HG02885 (cell line): ENCODE measurements at regions not wholly inside any gene's neighbourhood (a gene's known extent, or its start where the extent isn't known, plus 50 kb on each side); places are given as distances from the start of the nearest gene placed in this dataset.
"Not testable (repeated sequence)": the region's sequence is repeated elsewhere in the genome, so short reads cannot be mapped to it uniquely, and the experiment has no call there.

Experiments used
- ATAC-seq: cut with Tn5 transposase; IDR thresholded peaks from one replicate; pipeline ENCODE4 v1.9.1; 2021; ENCODE audit warnings: mild to moderate bottlenecking; ENCODE audit not compliant: unreplicated experiment, poor library complexity

DNA sequence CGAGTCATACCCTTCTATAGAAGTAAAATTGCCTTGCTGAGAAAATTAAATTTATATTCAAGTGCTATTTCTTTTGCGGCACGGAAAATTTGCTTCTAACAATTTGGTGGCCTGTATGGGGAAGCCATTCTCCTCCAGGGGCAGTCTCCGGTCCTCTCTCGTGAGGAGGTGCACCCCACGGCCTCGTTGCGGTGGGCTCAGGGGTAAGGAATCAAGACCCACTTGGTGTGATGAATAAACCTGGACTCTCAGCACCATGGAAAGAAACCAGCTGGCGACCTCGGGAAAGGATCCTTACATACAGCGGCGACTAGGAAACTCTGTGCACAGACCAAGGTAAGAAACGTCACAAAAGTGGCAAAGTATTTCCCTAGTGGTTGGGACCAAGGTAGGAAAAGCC, 252.9 kb downstream of the DPY19L2 start:
- ATAC-seq, result no peak

DNA sequence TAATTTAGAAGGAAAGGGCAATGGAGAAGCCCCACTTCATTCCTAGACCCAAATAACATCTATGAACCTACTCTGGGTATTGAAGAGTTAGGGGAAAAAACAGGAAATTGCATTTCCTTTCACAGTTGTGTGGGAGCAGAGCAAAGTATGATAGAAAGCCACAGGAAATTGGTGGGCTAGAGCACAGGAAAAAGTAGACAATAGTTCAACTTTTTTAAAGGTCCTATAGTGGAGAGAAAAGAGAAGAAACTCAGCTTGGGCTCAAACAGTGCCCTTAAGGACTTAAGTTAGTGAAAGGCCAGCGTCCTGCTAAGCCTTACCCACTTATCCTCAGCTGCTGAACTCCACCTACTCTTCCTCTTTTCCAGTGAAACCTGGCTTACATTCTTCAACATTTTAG, 258.1 kb downstream of the DPY19L2 start:
- ATAC-seq, result no peak

DNA sequence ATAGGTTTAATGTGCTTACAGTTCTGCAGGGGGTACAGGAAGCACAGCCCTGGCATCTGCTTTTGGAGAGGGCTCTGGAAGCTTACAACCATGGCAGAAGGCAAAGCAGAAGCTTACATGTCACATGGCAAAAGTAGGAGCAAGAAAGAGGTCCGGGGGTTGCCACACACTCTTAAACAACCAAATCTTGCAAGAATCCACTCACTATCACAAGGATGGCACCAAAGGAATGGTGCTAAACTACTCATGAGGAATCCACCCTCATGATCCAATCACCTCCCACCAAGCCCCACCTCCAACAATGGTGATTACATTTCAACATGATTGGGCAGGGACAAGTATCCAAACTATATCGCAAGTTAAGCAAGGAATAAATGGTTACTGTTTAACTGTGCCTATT, 255.8 kb upstream of the AVPR1A start:
- no peak for ATAC-seq

DNA sequence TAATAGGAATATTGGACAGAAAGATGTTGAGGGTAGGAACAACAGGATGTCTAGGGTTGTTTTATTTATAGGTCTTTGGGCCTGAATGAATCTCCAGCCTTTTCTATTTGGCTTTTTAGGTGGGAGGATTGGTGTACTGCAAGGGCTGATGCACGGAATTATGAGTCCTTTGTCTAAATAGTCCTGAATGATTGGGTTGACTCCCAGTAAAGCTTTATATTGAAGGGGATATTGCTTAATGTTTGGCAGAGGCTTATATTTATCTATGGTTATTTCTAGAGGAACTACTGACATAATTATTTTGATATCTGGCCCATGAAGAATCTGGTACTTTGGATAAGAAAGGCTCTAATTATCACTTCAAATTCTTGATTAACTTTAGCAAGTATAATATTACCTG, 253.6 kb upstream of the AVPR1A start:
- no peak for ATAC-seq

DNA sequence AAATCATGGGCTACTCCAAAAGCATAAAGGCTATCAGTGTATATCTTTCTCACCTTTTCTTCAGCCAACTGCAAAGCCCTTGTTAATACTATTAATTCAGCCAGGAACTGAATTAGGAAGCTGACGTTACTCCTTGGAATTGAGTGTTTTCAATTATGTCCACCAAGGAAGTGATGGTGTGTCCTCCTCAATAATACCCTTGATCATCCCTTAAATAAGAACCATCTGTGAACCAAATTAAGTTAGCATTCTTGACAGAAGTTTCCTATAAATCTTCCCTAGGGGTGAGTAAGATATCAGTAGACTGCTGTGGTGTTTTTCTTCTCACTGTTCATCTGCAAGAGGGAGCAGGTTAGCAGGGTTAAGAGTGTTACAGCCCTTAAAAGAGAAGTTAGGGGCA, 252.3 kb upstream of the AVPR1A start:
- ATAC-seq, result no peak

DNA sequence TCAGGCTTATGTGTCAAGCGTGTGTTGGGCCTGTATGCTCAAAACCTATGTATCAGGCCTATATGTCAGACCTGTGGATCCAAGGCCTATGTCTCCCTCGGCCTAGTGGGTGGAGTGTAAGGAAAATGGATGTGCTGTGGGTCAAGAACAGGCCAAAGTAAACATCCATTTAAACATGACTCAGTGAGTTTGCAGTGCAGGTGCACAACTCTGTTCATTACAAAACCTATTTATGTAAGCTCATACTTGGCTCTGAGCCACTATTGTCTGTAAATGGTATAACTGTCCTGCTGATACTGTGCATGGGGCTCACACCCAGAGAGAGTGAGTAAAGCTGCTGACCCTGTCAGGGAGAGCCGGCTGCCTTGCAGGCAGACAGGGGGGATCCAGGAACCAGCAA, 249.7 kb upstream of the AVPR1A start:
- no peak for ATAC-seq

DNA sequence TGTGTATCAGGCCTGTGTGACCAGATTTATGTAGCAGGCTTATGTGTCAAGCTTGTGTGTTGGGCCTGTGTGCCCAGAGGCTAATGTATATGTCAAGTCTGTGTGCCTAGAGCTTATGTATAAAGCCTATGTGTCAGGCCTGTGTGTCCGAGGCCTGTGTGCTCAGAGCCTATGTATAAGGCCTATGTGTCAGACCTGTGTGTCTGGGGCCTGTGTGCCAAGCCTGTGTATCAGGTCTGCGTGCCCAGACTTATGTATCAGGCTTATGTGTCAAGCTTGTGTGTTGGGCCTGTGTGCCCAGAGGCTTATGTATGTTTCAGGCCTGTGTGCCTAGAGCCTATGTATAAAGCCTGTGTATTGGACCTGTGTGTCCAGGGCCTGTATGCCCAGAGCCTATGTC, 249.3 kb upstream of the AVPR1A start:
- no peak for ATAC-seq

DNA sequence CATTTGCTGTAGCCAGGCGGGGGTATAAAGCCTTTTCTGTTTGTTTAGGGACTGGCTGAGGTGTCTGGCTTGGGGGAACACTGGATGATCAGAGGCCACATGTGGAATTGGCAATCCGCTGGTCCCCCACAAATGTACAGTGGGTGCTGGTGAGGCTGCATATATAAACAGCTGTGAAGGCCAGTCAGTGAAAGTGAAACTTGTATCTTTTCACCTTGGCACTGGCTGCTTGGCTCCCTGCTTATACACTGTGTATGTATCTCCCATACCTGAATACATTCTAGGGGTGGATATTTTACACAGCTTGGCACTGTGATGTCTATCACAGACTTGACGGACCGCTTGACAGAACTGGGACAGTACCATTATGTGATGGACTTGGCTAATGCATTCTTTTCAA, 246.8 kb upstream of the AVPR1A start:
- no peak for ATAC-seq

DNA sequence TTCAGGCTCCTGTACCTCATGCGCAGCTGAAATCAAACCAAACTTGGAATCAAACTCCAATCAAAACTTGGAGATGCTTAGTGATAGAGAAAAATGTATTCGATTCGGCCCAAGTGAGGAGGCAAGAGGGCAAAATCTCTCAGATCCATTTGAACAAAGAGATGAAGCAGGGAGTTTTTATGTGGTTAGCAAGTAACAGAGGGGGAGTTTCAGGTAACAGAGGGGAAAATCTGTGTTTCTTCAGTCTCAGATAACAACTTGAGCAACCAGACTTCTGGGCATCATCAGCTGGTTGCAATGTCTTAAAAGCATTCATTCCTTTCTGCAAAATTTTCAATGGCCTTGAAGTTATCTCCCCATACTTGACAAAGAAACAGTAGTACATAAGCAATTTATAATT, 245.1 kb upstream of the AVPR1A start:
- no peak for ATAC-seq

DNA sequence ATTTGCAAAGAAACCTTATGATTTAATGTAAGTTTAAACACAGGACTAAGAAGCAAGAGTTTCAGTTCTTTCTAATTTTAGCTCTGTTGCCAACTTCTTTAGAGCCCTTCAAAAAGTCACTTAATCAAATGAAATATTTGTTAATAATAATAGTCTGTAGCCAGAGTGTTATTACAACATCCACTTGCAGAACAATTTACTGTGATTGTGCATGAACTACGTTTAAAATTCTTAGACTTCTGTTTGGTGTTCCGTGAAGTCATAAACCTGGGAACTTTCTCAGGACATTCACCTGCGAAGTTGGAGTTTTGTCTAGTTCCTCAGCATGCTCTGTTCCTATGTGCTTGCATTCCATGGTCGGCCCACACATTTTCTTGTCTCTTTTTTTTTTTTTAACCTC, 244.0 kb upstream of the AVPR1A start:
- ATAC-seq, result no peak

DNA sequence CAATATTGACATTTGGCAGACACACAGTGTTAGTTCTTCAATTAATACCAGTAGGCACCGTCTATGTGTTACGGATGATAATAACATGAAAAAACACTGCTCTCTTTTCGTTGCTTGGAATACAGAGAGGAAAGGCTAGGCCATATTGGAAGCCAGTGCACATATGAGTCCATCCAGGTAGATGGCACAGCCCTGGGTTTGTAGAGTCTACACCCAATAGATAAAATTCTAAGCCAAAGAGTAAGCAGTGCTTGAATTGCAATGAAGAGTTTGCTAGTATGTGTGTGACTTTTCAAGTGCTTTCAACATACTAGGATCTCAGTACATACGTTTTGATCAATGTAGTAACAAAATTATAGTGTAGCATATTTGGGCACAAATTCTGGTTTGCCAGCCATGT, 243.3 kb upstream of the AVPR1A start:
- no peak for ATAC-seq

DNA sequence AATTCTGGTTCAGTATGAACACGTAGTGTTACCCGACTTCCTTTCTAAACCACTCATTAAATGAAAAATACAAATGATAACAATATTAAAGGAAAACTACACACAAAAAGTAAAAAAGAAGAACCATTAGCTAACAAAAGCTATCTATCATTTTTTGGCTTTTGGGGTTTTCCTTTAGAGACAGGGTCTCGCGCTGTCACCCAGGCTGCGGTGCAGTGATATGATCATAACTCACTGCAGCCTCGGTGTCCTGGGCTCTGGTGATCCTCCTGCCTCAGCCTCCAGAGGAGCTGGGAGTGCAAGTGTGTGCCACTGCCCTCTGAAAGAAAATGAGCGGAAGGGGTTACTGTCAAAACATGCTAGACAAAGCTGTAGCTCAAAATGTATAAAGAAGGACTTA, 238.2 kb upstream of the AVPR1A start:
- ATAC-seq, result no peak

DNA sequence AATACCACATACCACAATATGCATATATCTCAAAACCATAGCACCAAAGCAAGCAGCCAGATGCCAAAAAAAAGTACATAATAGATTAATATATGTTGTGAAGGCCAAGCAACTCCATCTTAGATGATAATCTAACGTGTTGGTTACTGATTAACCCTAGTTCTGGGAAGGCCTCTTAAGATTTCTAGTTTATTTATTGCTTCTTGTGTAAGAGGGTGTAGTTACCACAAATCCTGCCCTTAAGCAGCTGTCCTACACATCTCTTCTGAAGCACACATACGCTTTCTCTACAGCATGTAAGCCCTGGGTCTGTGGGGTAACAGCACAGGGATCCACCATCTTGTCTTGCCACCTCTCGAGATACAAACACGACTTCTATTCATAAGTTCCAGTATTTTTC, 236.8 kb upstream of the AVPR1A start:
- ATAC-seq, result no peak

DNA sequence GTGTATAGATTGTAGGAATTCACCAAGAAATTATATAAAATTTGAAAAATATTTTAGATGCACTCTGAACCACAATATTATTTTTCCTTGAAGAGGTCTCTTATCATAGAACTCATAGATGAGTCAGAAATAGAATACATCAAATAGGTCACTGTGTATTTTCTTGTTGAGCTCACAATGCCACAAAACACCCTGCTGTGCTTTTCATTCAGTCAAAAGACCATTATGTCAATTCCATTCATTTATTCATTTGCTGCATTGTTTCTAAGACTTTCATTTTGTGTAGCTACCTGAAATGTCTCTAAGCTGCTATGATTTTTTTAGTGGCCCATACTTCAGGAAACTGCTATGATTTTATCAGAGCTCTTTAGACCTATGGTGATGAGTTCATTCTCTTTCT, 231.9 kb upstream of the AVPR1A start:
- no peak for ATAC-seq

DNA sequence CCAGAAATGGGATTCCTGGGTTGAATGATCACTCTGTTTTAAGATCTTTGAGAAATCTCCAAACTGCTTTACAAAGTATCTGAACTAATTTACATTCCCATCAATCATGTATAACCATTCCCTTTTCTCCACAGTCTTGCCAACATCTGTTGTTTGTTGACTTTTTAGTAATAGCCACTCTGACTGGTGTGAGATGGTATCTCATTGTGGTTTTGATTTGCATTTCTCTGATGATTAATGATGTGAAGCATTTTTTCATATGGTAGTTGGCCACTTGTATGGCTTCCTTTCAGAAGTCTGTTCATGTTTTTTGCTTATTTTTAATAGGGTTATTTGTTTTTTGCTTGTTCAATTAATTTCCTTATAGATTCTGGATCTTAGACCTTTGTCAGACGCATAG, 211.8 kb upstream of the AVPR1A start:
- no peak for ATAC-seq

DNA sequence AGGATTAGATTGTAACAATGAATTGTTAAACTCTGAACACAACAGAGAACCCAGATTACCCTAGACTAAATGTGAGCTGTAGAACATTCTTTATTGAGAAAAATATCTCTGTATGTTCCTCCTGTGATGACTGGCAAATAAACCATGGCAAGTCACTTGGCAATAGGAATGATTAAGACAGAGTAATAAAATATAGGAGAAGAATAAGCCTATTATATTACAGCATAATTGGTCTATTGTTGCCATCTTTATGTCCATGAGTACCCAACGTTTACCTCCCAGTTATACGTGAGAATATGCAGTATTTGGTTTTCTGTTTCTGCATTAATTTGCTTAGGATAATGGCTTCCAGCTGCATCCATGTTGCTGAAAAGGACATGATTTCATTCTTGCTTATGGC, 211.2 kb upstream of the AVPR1A start:
- no peak for ATAC-seq

DNA sequence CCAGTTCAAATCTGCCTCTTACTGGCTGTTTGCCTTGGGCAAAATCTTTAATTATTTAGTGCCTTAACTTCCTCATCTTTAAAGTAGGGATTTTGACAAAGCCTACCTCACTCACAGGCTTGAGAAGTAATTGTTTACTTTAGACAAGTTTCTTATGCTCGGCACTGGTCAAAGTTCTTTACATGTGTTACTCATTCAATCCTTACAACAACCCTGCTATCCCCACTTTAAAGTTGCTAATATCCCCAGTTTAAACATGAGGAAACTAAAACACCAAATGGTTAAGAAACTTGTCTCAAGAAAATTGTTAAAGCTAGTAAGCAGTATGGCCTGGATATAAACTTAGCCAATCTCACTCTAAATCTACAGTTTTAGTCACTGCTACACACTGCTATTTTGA, 204.0 kb upstream of the AVPR1A start:
- no peak for ATAC-seq

DNA sequence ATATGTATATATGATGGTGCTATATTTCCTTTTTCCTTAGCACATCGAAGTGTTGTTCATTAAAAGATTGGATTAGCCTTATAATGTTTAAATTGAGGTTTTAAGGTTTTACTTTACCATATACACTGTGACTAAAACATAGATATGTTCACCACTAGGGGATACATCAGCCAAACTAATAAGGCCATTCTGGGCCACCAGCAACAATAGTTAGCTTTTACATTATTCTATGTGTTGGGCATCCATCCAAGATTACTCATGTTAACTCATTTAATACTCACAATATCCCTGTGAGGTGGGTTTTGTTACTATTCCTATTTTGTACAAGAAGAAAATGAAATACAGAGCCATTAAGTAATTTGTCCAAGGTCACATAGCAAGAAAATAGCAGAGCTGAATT, 202.6 kb upstream of the AVPR1A start:
- ATAC-seq, result no peak

DNA sequence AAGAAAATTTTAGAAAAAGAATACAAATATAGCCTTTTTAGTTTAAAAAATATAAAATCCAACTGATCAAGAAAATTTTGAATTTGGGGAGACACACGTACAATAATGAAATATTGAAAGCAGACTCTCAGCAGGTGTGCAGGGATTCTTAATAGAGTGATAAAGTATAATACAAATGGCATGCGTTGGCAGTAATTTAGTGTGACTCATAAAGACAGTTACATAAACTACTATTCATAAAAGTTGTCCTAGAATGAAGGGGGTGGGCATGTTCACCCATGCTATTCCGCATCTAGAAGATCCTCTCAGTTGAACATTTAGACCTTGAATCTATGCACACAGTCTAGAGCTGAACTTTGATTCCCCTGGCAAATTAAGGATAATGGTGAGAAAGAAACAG, 200.4 kb upstream of the AVPR1A start:
- no peak for ATAC-seq

DNA sequence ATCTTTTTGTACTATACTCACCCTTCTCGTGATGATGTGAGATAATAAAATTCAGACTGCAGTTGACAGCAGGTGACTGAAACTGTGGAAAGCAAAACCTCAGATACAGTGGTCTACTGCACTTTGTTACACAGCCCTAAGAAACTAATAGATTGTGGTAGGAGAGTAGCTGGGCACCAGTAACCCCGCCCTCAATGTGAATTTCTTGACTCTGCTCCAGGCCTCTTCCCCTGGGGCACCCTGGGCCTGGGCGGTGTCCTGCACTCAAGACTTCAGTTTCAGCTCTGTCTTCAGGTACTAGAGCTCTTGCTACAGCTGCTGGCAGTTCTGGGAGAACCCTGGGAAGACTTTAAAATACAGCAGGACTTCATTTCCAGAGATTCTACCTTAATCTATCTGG, 197.6 kb upstream of the AVPR1A start:
- no peak for ATAC-seq

DNA sequence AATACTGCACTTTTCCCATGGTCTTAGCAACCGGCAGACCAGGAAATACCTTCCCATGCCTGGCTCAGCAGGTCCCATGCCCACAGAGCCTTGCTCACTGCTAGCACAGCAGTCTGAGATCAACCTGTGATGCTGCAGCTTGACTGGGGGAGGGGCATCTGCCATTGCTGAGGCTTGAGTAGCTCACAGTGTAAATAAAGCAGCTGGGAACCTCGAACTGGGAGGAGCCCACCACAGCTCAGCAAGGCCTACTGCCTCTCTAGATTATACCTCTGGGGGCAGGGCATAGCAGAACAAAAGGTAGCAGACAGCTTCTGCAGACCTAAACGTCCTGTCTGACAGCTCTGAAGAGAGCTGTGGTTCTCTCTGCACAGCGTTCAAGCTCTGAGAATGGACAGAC, 186.2 kb upstream of the AVPR1A start:
- not testable (repeated sequence) for ATAC-seq

DNA sequence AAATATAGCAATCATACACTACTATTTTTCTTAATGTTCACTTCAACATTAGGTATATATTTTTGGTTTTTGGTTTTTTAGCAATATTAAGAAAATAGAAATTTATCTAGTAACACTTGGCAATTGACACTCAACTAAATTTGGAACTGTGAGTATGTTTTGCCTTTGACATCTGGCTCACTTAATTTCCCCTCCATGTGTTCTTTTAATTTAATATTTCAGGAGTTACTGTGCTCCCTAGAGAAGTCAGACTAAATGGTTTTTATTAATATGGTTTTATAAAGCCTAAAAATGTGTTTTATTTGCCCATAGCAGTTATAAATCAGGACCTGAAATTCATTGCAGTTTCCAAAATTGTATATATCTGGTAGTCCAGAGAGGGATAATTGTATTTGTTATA, 175.3 kb upstream of the AVPR1A start:
- no peak for ATAC-seq

DNA sequence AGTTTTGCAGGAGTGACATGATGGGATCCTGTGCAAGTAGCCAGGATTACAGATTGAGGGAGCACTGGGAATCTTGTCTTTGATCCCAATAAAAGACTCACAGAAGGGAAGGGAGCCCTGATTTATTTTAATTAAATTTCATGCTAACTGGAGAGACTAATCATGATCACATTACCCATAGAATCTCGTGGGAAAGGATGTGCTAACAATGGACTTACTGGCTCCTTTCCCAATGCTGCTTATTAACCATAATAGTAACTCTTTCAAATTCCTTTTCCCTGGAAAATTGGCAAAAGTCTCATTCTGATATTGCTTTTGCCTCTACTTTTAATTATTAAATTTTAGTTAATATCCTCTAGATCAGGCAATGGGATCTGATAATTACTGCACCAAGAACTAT, 174.8 kb upstream of the AVPR1A start:
- ATAC-seq, result no peak

DNA sequence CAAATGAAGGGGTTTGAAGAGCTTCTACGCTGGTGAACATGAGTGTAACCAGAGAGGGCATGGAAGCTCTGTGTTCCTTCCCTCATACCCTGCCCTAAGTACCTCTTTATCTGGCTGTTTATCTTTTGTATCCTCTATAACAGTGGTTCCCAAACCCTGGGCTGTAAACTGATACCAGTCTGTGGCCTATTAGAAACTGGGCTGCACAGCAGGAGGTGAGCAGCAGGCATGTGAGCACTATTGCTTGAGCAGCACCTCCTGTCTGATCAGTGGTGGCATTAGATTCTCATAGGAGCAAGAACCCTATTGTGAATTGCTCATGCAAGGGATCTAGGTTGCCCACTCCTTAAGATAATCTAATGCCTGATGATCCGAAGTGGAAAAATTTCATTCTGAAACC, 172.9 kb upstream of the AVPR1A start:
- ATAC-seq, result no peak
